RWPE1 (cell line): ENCODE measurements at regions not wholly inside any gene's neighbourhood (a gene's known extent, or its start where the extent isn't known, plus 50 kb on each side); places are given as distances from the start of the nearest gene placed in this dataset.

Source experiments
- CTCF ChIA-PET: fragments of 350-600 bp; sonication (Branson Sonifier 250); formaldehyde crosslinking; extraction: SDS; loops from one replicate; lab custom pipeline; 2021; lab: Yijun Ruan, JAX
- POLR2A ChIA-PET: fragments of 400-600 bp; formaldehyde crosslinking; extraction: SDS; loops from one replicate; lab custom pipeline; 2020; ENCODE audit warnings: antibody characterized with exemption; ENCODE audit not compliant: low non-redundant PET; lab: Yijun Ruan, JAX
- DNase-seq: peaks from one replicate; pipeline ENCODE4 v3.0.0; 2012; ENCODE audit warnings: low spot score
- H3K27ac ChIP-seq: fragments of 450-650 bp; 2 replicates; pipeline ENCODE4 v1.5.1; 2017
- CTCF ChIP-seq: fragments of 450-650 bp; conservative IDR thresholded peaks from 2 replicates; pipeline ENCODE4 v1.5.1; 2017; ENCODE audit warnings: low read depth, mild to moderate bottlenecking

- ChIA-PET POLR2A (no interaction called here), CTCF (no interaction called here)
- no peak for TF ChIP-seq CTCF
- H3K27ac ChIP-seq: no peak overlapping the region
- DNase-seq: no peak
Observed at GRCh38 chr5:110288766-110289511, 437.5 kb downstream of the TMEM232 start.

GRCh38 chr5:110289512-110289810, 437.0 kb downstream of the TMEM232 start:
- DNase-seq: no peak
- ChIA-PET POLR2A (no interaction called here), CTCF (interaction anchor here (0.6 kb wide), 1 partner anchor 54 kb away, joined by 3 read pairs; no protein-coding TSS in a partner anchor)
- no peak for TF ChIP-seq CTCF
- H3K27ac ChIP-seq: no peak overlapping the region

GRCh38 chr5:110290542-110290941, 435.9 kb downstream of the TMEM232 start:
- no peak for TF ChIP-seq CTCF
- DNase-seq: no peak
- no peak overlapping the region for H3K27ac ChIP-seq
- CTCF ChIA-PET: interaction anchor here (0.5 kb wide), 1 partner anchor 1910 kb away, joined by 3 read pairs; no protein-coding TSS in a partner anchor
- POLR2A ChIA-PET: no interaction called here

GRCh38 chr5:110294281-110294680, 432.2 kb downstream of the TMEM232 start:
- no peak for TF ChIP-seq CTCF
- ChIA-PET POLR2A (no interaction called here), CTCF (interaction anchor here (0.6 kb wide), 1 partner anchor 682 kb away, joined by 4 read pairs; no protein-coding TSS in a partner anchor)
- no peak overlapping the region for H3K27ac ChIP-seq
- DNase-seq: no peak

- ChIA-PET CTCF (no interaction called here), POLR2A (no interaction called here)
- DNase-seq: no peak
- H3K27ac ChIP-seq: no peak overlapping the region
- no peak for TF ChIP-seq CTCF
Observed at GRCh38 chr5:110297152-110297670, 429.3 kb downstream of the TMEM232 start.

- no peak for TF ChIP-seq CTCF
- ChIA-PET POLR2A (no interaction called here), CTCF (no interaction called here)
- no peak for DNase-seq
- H3K27ac ChIP-seq: no peak overlapping the region
Observed at GRCh38 chr5:110304176-110304575, 422.3 kb downstream of the TMEM232 start.
